KOPT-K1 (cell line): ENCODE measurements at regions not wholly inside any gene's neighbourhood (a gene's known extent, or its start where the extent isn't known, plus 50 kb on each side); places are given as distances from the start of the nearest gene placed in this dataset.

Source experiments
- H3K27ac ChIP-seq: fragments of 200-600 bp; sonication (generic); 2 replicates; pipeline ENCODE4 v1.5.1; 2016; ENCODE audit warnings: antibody characterized with exemption, mild to moderate bottlenecking, low read depth, low read length; ENCODE audit not compliant: poor library complexity, severe bottlenecking
- H3K36me3 ChIP-seq: fragments of 200-600 bp; sonication (generic); 2 replicates; pipeline ENCODE4 v1.5.1; 2017; ENCODE audit warnings: antibody characterized with exemption, mild to moderate bottlenecking, low read length, moderate library complexity; ENCODE audit not compliant: insufficient read depth
- H3K9me3 ChIP-seq: fragments of 200-600 bp; sonication (generic); 2 replicates; pipeline ENCODE4 v1.5.1; 2017; ENCODE audit warnings: antibody characterized with exemption, low read length, mild to moderate bottlenecking; ENCODE audit not compliant: insufficient read depth, poor library complexity, severe bottlenecking

- H3K9me3 ChIP-seq: no peaks in the 10 kb centered on the region
- no peak overlapping the region for H3K27ac ChIP-seq
- H3K36me3 ChIP-seq: no peaks in the 10 kb centered on the region
These were observed 748.7 kb downstream of the TRIML1 start for GRCh38 chr4:188887905-188888304.

GRCh38 chr4:188892837-188893236 is 753.6 kb downstream of the TRIML1 start:
- H3K9me3 ChIP-seq: no peaks in the 10 kb centered on the region
- no peak overlapping the region for H3K27ac ChIP-seq
- H3K36me3 ChIP-seq: no peaks in the 10 kb centered on the region

- Histone ChIP-seq H3K27ac (no peak overlapping the region), H3K36me3 (no peaks in the 10 kb centered on the region), H3K9me3 (no peaks in the 10 kb centered on the region)
These were observed 764.7 kb downstream of the TRIML1 start for GRCh38 chr4:188903986-188904385.

GRCh38 chr4:188904617-188905016 is 765.4 kb downstream of the TRIML1 start:
- no peaks in the 10 kb centered on the region for H3K36me3 ChIP-seq
- no peaks in the 10 kb centered on the region for H3K9me3 ChIP-seq
- no peak overlapping the region for H3K27ac ChIP-seq

GRCh38 chr4:188905248-188905647 is 766.0 kb downstream of the TRIML1 start:
- no peaks in the 10 kb centered on the region for H3K36me3 ChIP-seq
- no peak overlapping the region for H3K27ac ChIP-seq
- no peaks in the 10 kb centered on the region for H3K9me3 ChIP-seq

- no peaks in the 10 kb centered on the region for H3K36me3 ChIP-seq
- H3K27ac ChIP-seq: no peak overlapping the region
- H3K9me3 ChIP-seq: no peaks in the 10 kb centered on the region
These were observed 772.0 kb downstream of the TRIML1 start for GRCh38 chr4:188911199-188911598.

GRCh38 chr4:188911707-188912106 is 772.5 kb downstream of the TRIML1 start:
- Histone ChIP-seq H3K9me3 (no peaks in the 10 kb centered on the region), H3K36me3 (no peaks in the 10 kb centered on the region), H3K27ac (no peak overlapping the region)

- H3K9me3 ChIP-seq: no peaks in the 10 kb centered on the region
- no peak overlapping the region for H3K27ac ChIP-seq
- H3K36me3 ChIP-seq: no peaks in the 10 kb centered on the region
These were observed 775.9 kb downstream of the TRIML1 start for GRCh38 chr4:188915175-188915574.

- Histone ChIP-seq H3K9me3 (no peaks in the 10 kb centered on the region), H3K36me3 (no peaks in the 10 kb centered on the region), H3K27ac (no peak overlapping the region)
These were observed 779.5 kb downstream of the TRIML1 start for GRCh38 chr4:188918787-188919186.

GRCh38 chr4:188930822-188931221 is 791.6 kb downstream of the TRIML1 start:
- Histone ChIP-seq H3K27ac (no peak overlapping the region), H3K36me3 (no peaks in the 10 kb centered on the region), H3K9me3 (peaks cover 18% of the 10 kb centered on the region)

GRCh38 chr4:188934320-188934962 is 795.2 kb downstream of the TRIML1 start:
- H3K36me3 ChIP-seq: no peaks in the 10 kb centered on the region
- peaks cover 17% of the 10 kb centered on the region for H3K9me3 ChIP-seq
- H3K27ac ChIP-seq: no peak overlapping the region

- Histone ChIP-seq H3K9me3 (no peaks in the 10 kb centered on the region), H3K36me3 (no peaks in the 10 kb centered on the region), H3K27ac (no peak overlapping the region)
These were observed 802.4 kb downstream of the TRIML1 start for GRCh38 chr4:188941524-188942119.

GRCh38 chr4:188942606-188943005 is 803.4 kb downstream of the TRIML1 start:
- Histone ChIP-seq H3K36me3 (no peaks in the 10 kb centered on the region), H3K9me3 (no peaks in the 10 kb centered on the region), H3K27ac (no peak overlapping the region)

GRCh38 chr4:188949596-188949995 is 810.4 kb downstream of the TRIML1 start:
- H3K36me3 ChIP-seq: no peaks in the 10 kb centered on the region
- no peak overlapping the region for H3K27ac ChIP-seq
- H3K9me3 ChIP-seq: no peaks in the 10 kb centered on the region

- no peaks in the 10 kb centered on the region for H3K9me3 ChIP-seq
- no peaks in the 10 kb centered on the region for H3K36me3 ChIP-seq
- no peak overlapping the region for H3K27ac ChIP-seq
These were observed 815.8 kb downstream of the TRIML1 start for GRCh38 chr4:188955066-188955465.

GRCh38 chr4:188956566-188956965 is 817.3 kb downstream of the TRIML1 start:
- no peak overlapping the region for H3K27ac ChIP-seq
- no peaks in the 10 kb centered on the region for H3K36me3 ChIP-seq
- no peaks in the 10 kb centered on the region for H3K9me3 ChIP-seq
